K562 (cell line): ENCODE measurements at regions not wholly inside any gene's neighbourhood (a gene's known extent, or its start where the extent isn't known, plus 50 kb on each side); places are given as distances from the start of the nearest gene placed in this dataset.

ENCODE experiments used
- E2F3 ChIP-seq: fragments of 250-450 bp; sonication (Bioruptor Pico); IDR thresholded peaks from 2 replicates; pipeline ENCODE4 v1.4.0; 2020; ENCODE audit warnings: mild to moderate bottlenecking
- JUND ChIP-seq, 2 experiments: IDR thresholded peaks; 2 replicates in 1 of 2; 3 replicates in 1 of 2; pipeline ENCODE4 v1.6.1; 2011; ENCODE audit warnings: borderline replicate concordance in 2 of 2, low read depth in 2 of 2, low read length in 2 of 2, improper control_type of control experiment in 1 of 2, missing biosample characterization in 1 of 2, missing genetic modification characterization in 1 of 2, missing genetic modification reagents in 1 of 2
- SRSF1 ChIP-seq: fragments of 200-400 bp; formaldehyde crosslinking; IDR thresholded peaks from 2 replicates; pipeline ENCODE4 v1.6.1; 2017; ENCODE audit warnings: mild to moderate bottlenecking, low read depth, low read length, moderate library complexity
- ZNF780A ChIP-seq: fragments of 250-450 bp; sonication (Bioruptor Pico); IDR thresholded peaks from 2 replicates; pipeline ENCODE4 v1.5.0; 2021; ENCODE audit warnings: mild to moderate bottlenecking
- TF ChIP-seq, protein P1 (sequence below), 3 experiments: IDR thresholded peaks in 2 of 3; conservative IDR thresholded peaks in 1 of 3; 2 replicates each; pipeline ENCODE4 v1.5.1; 2011 to 2012; ENCODE audit warnings: low read length in 3 of 3, mild to moderate bottlenecking in 3 of 3, control low read depth in 2 of 3, improper control_type of control experiment in 1 of 3, inconsistent platforms in 1 of 3, low read depth in 1 of 3, mixed read lengths in 1 of 3, moderate library complexity in 1 of 3; ENCODE audit not compliant: insufficient read depth in 2 of 3
- TF ChIP-seq, protein P2 (sequence below): sonication (generic); formaldehyde crosslinking; IDR thresholded peaks from 2 replicates; pipeline ENCODE4 v1.9.0; 2022; ENCODE audit warnings: mild to moderate bottlenecking, missing genetic modification reagents

DNA sequence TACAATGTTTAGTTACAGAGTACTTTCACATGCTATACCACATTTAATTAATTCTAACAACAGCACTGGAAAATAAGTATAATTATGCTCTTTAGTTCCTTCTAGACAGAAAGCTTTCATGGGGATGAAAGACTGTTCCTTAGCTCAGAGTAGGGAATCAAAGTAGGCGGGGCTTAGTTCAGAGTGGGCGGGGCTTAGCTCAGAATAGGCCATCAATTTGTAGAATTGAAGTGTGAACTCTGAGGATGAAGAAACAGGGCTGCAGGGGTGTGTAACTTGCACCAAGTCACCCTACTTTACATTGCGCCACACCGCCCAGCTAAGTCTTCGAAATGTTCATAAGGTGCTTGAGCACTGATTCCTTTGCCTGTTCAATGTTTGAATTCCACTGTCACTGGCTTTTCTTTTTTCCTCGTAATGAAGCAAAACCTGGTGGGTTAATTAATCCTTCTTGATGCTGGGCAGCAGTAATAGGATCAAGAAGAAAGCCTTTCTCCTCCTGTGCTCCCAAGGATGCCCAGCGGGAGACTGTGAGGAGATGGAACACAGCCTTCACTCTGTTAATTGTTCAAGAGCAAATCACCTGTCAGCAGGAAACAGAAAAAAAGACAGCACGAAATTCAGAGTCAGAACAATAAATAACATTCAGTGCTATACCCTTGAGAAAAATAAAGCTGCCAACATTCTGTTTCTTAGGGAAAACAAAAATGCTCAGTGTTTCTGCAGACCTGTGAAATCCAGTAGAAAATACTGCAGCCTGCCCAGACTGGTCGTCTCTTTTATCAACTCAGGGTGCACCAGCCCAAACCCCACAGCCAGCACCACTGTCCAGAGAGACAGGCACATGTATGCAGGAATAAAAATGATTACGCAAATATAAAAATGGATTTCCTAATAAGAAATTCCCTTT lies 66.5 kb upstream of the CAMK1G start:
- no peak for TF ChIP-seq E2F3 (CRISPR knock-in tag)
- TF ChIP-seq, protein P1, sequence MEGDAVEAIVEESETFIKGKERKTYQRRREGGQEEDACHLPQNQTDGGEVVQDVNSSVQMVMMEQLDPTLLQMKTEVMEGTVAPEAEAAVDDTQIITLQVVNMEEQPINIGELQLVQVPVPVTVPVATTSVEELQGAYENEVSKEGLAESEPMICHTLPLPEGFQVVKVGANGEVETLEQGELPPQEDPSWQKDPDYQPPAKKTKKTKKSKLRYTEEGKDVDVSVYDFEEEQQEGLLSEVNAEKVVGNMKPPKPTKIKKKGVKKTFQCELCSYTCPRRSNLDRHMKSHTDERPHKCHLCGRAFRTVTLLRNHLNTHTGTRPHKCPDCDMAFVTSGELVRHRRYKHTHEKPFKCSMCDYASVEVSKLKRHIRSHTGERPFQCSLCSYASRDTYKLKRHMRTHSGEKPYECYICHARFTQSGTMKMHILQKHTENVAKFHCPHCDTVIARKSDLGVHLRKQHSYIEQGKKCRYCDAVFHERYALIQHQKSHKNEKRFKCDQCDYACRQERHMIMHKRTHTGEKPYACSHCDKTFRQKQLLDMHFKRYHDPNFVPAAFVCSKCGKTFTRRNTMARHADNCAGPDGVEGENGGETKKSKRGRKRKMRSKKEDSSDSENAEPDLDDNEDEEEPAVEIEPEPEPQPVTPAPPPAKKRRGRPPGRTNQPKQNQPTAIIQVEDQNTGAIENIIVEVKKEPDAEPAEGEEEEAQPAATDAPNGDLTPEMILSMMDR (IDR thresholded peaks at IDR 0.05 in 2 of 3, conservative IDR thresholded peaks at IDR 0.05 in 1 of 3; ENCODE audit: insufficient read depth in 2 of 3, low read depth in 1 of 3, low read length in 3 of 3): no peak
- no peak for TF ChIP-seq JUND (IDR thresholded peaks at IDR 0.05; ENCODE audit: borderline replicate concordance, low read depth, low read length)
- no peak for TF ChIP-seq JUND (tag; IDR thresholded peaks at IDR 0.05; ENCODE audit: borderline replicate concordance, low read depth, low read length)
- TF ChIP-seq, protein P2, sequence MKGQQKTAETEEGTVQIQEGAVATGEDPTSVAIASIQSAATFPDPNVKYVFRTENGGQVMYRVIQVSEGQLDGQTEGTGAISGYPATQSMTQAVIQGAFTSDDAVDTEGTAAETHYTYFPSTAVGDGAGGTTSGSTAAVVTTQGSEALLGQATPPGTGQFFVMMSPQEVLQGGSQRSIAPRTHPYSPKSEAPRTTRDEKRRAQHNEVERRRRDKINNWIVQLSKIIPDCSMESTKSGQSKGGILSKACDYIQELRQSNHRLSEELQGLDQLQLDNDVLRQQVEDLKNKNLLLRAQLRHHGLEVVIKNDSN (CRISPR knock-in tag): no peak
- no peak for TF ChIP-seq ZNF780A (CRISPR knock-in tag)
- no peak for TF ChIP-seq SRSF1
